IgD-negative memory B cell (primary cell): ENCODE measurements at regions not wholly inside any gene's neighbourhood (a gene's known extent, or its start where the extent isn't known, plus 50 kb on each side); places are given as distances from the start of the nearest gene placed in this dataset.
A peak's percentile ranks its signal among the peaks of the same experiment; 100 is the strongest.
"Not testable (repeated sequence)": the region's sequence is repeated elsewhere in the genome, so short reads cannot be mapped to it uniquely, and the experiment has no call there.

Source experiments
- H3K27ac Mint-ChIP-seq, 3 donors: one replicate each; pipeline ENCODE4 v1.8.0; 2020 to 2022; ENCODE audit warnings: mild to moderate bottlenecking in 3 of 3, mixed read lengths in 3 of 3, moderate library complexity in 1 of 3
- H3K27me3 Mint-ChIP-seq: one replicate; pipeline ENCODE4 v1.8.0; 2021; ENCODE audit warnings: mixed read lengths
- H3K36me3 Mint-ChIP-seq: one replicate; pipeline ENCODE4 v1.8.0; 2020; ENCODE audit warnings: mild to moderate bottlenecking, mixed read lengths
- H3K4me1 Mint-ChIP-seq, 3 donors: one replicate each; pipeline ENCODE4 v1.8.0; 2020 to 2022; ENCODE audit warnings: mixed read lengths in 3 of 3, mild to moderate bottlenecking in 1 of 3
- H3K4me3 Mint-ChIP-seq, 4 donors: one replicate each; pipeline ENCODE4 v1.8.0; 2020 to 2022; ENCODE audit warnings: mild to moderate bottlenecking in 4 of 4, mixed read lengths in 4 of 4, moderate library complexity in 3 of 4
- H3K9me3 Mint-ChIP-seq, 3 donors: one replicate each; pipeline ENCODE4 v1.8.0; 2020 to 2021; ENCODE audit warnings: mixed read lengths in 3 of 3, mild to moderate bottlenecking in 1 of 3

GRCh38 chr14:44412858-44413569 lies 94.1 kb downstream of the FSCB start:
- no peak overlapping the region for H3K27ac Mint-ChIP-seq
- H3K4me3 Mint-ChIP-seq, result no peak overlapping the region
- H3K4me1 Mint-ChIP-seq, result no peaks in the 10 kb centered on the region
- H3K27me3 Mint-ChIP-seq, result no peaks in the 10 kb centered on the region
- peaks cover 0 to 16% (median 2%) of the 10 kb centered on the region in 3 donors for H3K9me3 Mint-ChIP-seq
- H3K36me3 Mint-ChIP-seq, result no peaks in the 10 kb centered on the region

GRCh38 chr14:44405011-44405486 lies 102.0 kb downstream of the FSCB start:
- Mint-ChIP-seq H3K27me3 (no peaks in the 10 kb centered on the region), H3K36me3 (no peaks in the 10 kb centered on the region), H3K9me3 (peaks cover 0 to 3% (median 1%) of the 10 kb centered on the region in 3 donors), H3K27ac (no peak overlapping the region), H3K4me3 (no peak overlapping the region), H3K4me1 (no peaks in the 10 kb centered on the region)

- Mint-ChIP-seq H3K36me3 (no peaks in the 10 kb centered on the region), H3K9me3 (peaks cover 0 to 3% (median 1%) of the 10 kb centered on the region in 3 donors), H3K27me3 (no peaks in the 10 kb centered on the region), H3K27ac (no peak overlapping the region), H3K4me1 (no peaks in the 10 kb centered on the region), H3K4me3 (no peak overlapping the region)
These were observed 102.5 kb downstream of the FSCB start for GRCh38 chr14:44404599-44404998.

- H3K27ac Mint-ChIP-seq, result no peak overlapping the region
- H3K9me3 Mint-ChIP-seq, result peaks cover 0 to 4% (median 4%) of the 10 kb centered on the region in 3 donors
- H3K27me3 Mint-ChIP-seq, result no peaks in the 10 kb centered on the region
- no peaks in the 10 kb centered on the region for H3K4me1 Mint-ChIP-seq
- H3K4me3 Mint-ChIP-seq, result no peak overlapping the region
- H3K36me3 Mint-ChIP-seq, result no peaks in the 10 kb centered on the region
These were observed 103.0 kb downstream of the FSCB start for GRCh38 chr14:44404036-44404435.

- no peaks in the 10 kb centered on the region for H3K4me1 Mint-ChIP-seq
- H3K4me3 Mint-ChIP-seq, result no peak overlapping the region
- no peak overlapping the region for H3K27ac Mint-ChIP-seq
- H3K9me3 Mint-ChIP-seq, result peaks cover 0 to 6% (median 4%) of the 10 kb centered on the region in 3 donors
- no peaks in the 10 kb centered on the region for H3K27me3 Mint-ChIP-seq
- H3K36me3 Mint-ChIP-seq, result no peaks in the 10 kb centered on the region
These were observed 103.9 kb downstream of the FSCB start for GRCh38 chr14:44403193-44403592.

- no peaks in the 10 kb centered on the region for H3K27me3 Mint-ChIP-seq
- H3K27ac Mint-ChIP-seq, result no peak overlapping the region
- no peaks in the 10 kb centered on the region for H3K36me3 Mint-ChIP-seq
- H3K4me1 Mint-ChIP-seq, result no peaks in the 10 kb centered on the region
- peaks cover 0 to 11% (median 3%) of the 10 kb centered on the region in 3 donors for H3K9me3 Mint-ChIP-seq
- no peak overlapping the region for H3K4me3 Mint-ChIP-seq
These were observed 110.9 kb downstream of the FSCB start for GRCh38 chr14:44396226-44396625.

- H3K27me3 Mint-ChIP-seq, result no peaks in the 10 kb centered on the region
- no peak overlapping the region for H3K4me3 Mint-ChIP-seq
- no peak overlapping the region for H3K27ac Mint-ChIP-seq
- H3K9me3 Mint-ChIP-seq, result peaks cover 0 to 4% (median 0%) of the 10 kb centered on the region in 3 donors
- no peaks in the 10 kb centered on the region for H3K36me3 Mint-ChIP-seq
- no peaks in the 10 kb centered on the region for H3K4me1 Mint-ChIP-seq
These were observed 114.1 kb downstream of the FSCB start for GRCh38 chr14:44392984-44393383.

- no peaks in the 10 kb centered on the region for H3K36me3 Mint-ChIP-seq
- no peaks in the 10 kb centered on the region for H3K4me1 Mint-ChIP-seq
- H3K27ac Mint-ChIP-seq, result no peak overlapping the region
- H3K9me3 Mint-ChIP-seq, result no peaks in the 10 kb centered on the region
- no peaks in the 10 kb centered on the region for H3K27me3 Mint-ChIP-seq
- no peak overlapping the region for H3K4me3 Mint-ChIP-seq
These were observed 118.8 kb downstream of the FSCB start for GRCh38 chr14:44388306-44388705.

- Mint-ChIP-seq H3K27me3 (no peaks in the 10 kb centered on the region), H3K36me3 (no peaks in the 10 kb centered on the region), H3K9me3 (peaks cover 0 to 2% (median 0%) of the 10 kb centered on the region in 3 donors), H3K4me1 (no peaks in the 10 kb centered on the region), H3K27ac (no peak overlapping the region), H3K4me3 (no peak overlapping the region)
These were observed 121.2 kb downstream of the FSCB start for GRCh38 chr14:44385906-44386305.

- not testable (repeated sequence) for H3K27me3 Mint-ChIP-seq, H3K27ac Mint-ChIP-seq, H3K9me3 Mint-ChIP-seq, H3K4me3 Mint-ChIP-seq, H3K36me3 Mint-ChIP-seq, H3K4me1 Mint-ChIP-seq
These were observed 121.8 kb downstream of the FSCB start for GRCh38 chr14:44385296-44385695.

- H3K27me3 Mint-ChIP-seq, H3K36me3 Mint-ChIP-seq, H3K27ac Mint-ChIP-seq, H3K4me3 Mint-ChIP-seq, H3K9me3 Mint-ChIP-seq, H3K4me1 Mint-ChIP-seq: not testable (repeated sequence)
These were observed 122.3 kb downstream of the FSCB start for GRCh38 chr14:44384601-44385293.

GRCh38 chr14:44384093-44384492 lies 123.0 kb downstream of the FSCB start:
- H3K4me1 Mint-ChIP-seq, result no peaks in the 10 kb centered on the region
- no peaks in the 10 kb centered on the region for H3K27me3 Mint-ChIP-seq
- no peak overlapping the region for H3K27ac Mint-ChIP-seq
- peaks cover 0 to 2% (median 0%) of the 10 kb centered on the region in 3 donors for H3K9me3 Mint-ChIP-seq
- no peak overlapping the region for H3K4me3 Mint-ChIP-seq
- no peaks in the 10 kb centered on the region for H3K36me3 Mint-ChIP-seq

- no peaks in the 10 kb centered on the region for H3K27me3 Mint-ChIP-seq
- H3K27ac Mint-ChIP-seq, result no peak overlapping the region
- H3K4me1 Mint-ChIP-seq, result no peaks in the 10 kb centered on the region
- no peaks in the 10 kb centered on the region for H3K36me3 Mint-ChIP-seq
- peaks cover 0 to 2% (median 0%) of the 10 kb centered on the region in 3 donors for H3K9me3 Mint-ChIP-seq
- H3K4me3 Mint-ChIP-seq, result no peak overlapping the region
These were observed 123.4 kb downstream of the FSCB start for GRCh38 chr14:44383636-44384035.

- Mint-ChIP-seq H3K27ac (no peak overlapping the region), H3K27me3 (no peaks in the 10 kb centered on the region), H3K36me3 (no peaks in the 10 kb centered on the region), H3K9me3 (peaks cover 6 to 14% (median 7%) of the 10 kb centered on the region in 3 donors), H3K4me1 (no peaks in the 10 kb centered on the region), H3K4me3 (no peak overlapping the region)
These were observed 127.6 kb downstream of the FSCB start for GRCh38 chr14:44379292-44379977.

GRCh38 chr14:44374906-44375305 lies 132.2 kb downstream of the FSCB start:
- Mint-ChIP-seq H3K4me1 (no peaks in the 10 kb centered on the region), H3K27me3 (no peaks in the 10 kb centered on the region), H3K27ac (peak overlapping the region in 1 of 3 donors; percentile 5), H3K36me3 (no peaks in the 10 kb centered on the region), H3K9me3 (peaks cover 4 to 21% (median 7%) of the 10 kb centered on the region in 3 donors), H3K4me3 (no peak overlapping the region)
